ENCODE measurements at regions not wholly inside any gene's neighbourhood (a gene's known extent, or its start where the extent isn't known, plus 50 kb on each side); places are given as distances from the start of the nearest gene placed in this dataset.
A peak's percentile ranks its signal among the peaks of the same experiment; 100 is the strongest.

- TF ChIP-seq CTCF (IDR thresholded peaks at IDR 0.05) (no peak), POLR2AphosphoS5 (IDR thresholded peaks at IDR 0.05) (peak in 1 of 3 donors; percentile 32), POLR2A (IDR thresholded peaks at IDR 0.05) (no peak)
Observed at GRCh38 chr3:128555098-128555825, 62.3 kb upstream of the GATA2 start.
